Esophagus muscularis mucosa (tissue), 3 donors: ENCODE measurements at regions not wholly inside any gene's neighbourhood (a gene's known extent, or its start where the extent isn't known, plus 50 kb on each side); places are given as distances from the start of the nearest gene placed in this dataset.

ENCODE experiments used
- CTCF ChIP-seq, 3 experiments: fragments of 200-600 bp in 2 of 3; fragments of 450-650 bp in 1 of 3; sonication (generic) in 2 of 3; IDR thresholded peaks; one replicate each; pipeline ENCODE4 v1.5.1; 2017 to 2019; ENCODE audit warnings: antibody characterized with exemption in 3 of 3, mild to moderate bottlenecking in 2 of 3, moderate library complexity in 1 of 3
- EP300 ChIP-seq: sonication (generic); formaldehyde crosslinking; IDR thresholded peaks from one replicate; pipeline ENCODE4 v1.6.1; 2017; ENCODE audit warnings: antibody characterized with exemption

DNA sequence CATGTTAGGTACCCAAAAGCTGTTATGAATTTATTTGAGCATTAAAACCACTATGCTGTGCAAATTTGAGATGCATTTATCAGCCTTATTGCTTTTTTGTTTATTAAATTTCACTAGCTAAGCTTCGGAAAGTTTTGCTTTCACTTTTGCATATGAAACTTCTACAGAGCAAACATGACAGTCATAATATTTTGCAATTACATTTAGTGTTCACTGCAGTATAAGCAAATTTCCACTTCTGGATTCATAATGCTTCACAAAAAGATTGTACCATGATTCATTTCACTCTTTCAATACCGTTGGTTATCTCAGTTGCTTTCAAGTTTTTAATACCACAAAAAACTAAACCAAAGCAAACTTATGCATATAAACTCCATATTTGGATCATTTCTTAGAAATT is 228.7 kb upstream of the SLC8A1 start:
- TF ChIP-seq CTCF (IDR thresholded peaks at IDR 0.05) (no peak), EP300 (no peak)
